ENCODE measurements at regions not wholly inside any gene's neighbourhood (a gene's known extent, or its start where the extent isn't known, plus 50 kb on each side); places are given as distances from the start of the nearest gene placed in this dataset.

GRCh38 chr10:29171717-29172116 is 117.2 kb upstream of the LYZL1 start:
- TF ChIP-seq POLR2A (IDR thresholded peaks at IDR 0.05) (no peak), POLR2AphosphoS5 (IDR thresholded peaks at IDR 0.05) (no peak), EP300 (IDR thresholded peaks at IDR 0.05) (no peak)
- TF ChIP-seq, protein P1, sequence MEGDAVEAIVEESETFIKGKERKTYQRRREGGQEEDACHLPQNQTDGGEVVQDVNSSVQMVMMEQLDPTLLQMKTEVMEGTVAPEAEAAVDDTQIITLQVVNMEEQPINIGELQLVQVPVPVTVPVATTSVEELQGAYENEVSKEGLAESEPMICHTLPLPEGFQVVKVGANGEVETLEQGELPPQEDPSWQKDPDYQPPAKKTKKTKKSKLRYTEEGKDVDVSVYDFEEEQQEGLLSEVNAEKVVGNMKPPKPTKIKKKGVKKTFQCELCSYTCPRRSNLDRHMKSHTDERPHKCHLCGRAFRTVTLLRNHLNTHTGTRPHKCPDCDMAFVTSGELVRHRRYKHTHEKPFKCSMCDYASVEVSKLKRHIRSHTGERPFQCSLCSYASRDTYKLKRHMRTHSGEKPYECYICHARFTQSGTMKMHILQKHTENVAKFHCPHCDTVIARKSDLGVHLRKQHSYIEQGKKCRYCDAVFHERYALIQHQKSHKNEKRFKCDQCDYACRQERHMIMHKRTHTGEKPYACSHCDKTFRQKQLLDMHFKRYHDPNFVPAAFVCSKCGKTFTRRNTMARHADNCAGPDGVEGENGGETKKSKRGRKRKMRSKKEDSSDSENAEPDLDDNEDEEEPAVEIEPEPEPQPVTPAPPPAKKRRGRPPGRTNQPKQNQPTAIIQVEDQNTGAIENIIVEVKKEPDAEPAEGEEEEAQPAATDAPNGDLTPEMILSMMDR (IDR thresholded peaks at IDR 0.05): no peak
